ENCODE measurements at regions not wholly inside any gene's neighbourhood (a gene's known extent, or its start where the extent isn't known, plus 50 kb on each side); places are given as distances from the start of the nearest gene placed in this dataset.

DNA sequence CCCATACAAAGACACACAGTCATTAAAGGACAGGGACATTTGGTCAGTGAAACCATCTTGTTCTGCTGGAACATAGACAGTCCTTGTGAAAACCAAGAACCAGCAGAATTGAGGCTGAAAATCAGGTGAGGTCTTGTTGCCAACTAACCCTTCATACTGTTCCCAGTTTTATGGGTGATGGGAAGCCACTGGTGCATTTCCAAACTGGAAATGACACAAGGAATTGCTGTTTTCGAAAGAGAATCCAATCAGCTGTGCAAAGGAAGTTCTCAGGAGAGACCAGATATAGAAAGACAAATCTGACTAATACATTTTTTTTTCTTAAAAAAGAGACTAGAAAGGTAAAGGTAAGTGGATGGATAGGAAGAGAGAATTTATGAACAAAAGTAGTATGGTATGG, 948.2 kb downstream of the TSN start:
- H3K4me3 ChIP-seq: no peak overlapping the region
- H3K9me3 ChIP-seq: no peaks in the 10 kb centered on the region
- H3K4me1 ChIP-seq: no peaks in the 10 kb centered on the region
- intact Hi-C loops (cut with DNase I): no loop called here
- DNase-seq: no peak
- no peak for FAIRE-seq
- no peak for ATAC-seq
- H3K36me3 ChIP-seq: no peaks in the 10 kb centered on the region
- WGBS, 2 donors: 68 to 74% methylated on average over 1 of the region's 1 CpG
- no peaks in the 10 kb centered on the region for H3K27me3 ChIP-seq
- TF ChIP-seq, protein P1, sequence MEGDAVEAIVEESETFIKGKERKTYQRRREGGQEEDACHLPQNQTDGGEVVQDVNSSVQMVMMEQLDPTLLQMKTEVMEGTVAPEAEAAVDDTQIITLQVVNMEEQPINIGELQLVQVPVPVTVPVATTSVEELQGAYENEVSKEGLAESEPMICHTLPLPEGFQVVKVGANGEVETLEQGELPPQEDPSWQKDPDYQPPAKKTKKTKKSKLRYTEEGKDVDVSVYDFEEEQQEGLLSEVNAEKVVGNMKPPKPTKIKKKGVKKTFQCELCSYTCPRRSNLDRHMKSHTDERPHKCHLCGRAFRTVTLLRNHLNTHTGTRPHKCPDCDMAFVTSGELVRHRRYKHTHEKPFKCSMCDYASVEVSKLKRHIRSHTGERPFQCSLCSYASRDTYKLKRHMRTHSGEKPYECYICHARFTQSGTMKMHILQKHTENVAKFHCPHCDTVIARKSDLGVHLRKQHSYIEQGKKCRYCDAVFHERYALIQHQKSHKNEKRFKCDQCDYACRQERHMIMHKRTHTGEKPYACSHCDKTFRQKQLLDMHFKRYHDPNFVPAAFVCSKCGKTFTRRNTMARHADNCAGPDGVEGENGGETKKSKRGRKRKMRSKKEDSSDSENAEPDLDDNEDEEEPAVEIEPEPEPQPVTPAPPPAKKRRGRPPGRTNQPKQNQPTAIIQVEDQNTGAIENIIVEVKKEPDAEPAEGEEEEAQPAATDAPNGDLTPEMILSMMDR (IDR thresholded peaks at IDR 0.05): no peak
- H3K27ac ChIP-seq: no peak overlapping the region

- Histone ChIP-seq H3K9me3 (no peaks in the 10 kb centered on the region), H3K4me3 (no peak overlapping the region), H3K27ac (no peak overlapping the region), H3K4me1 (no peaks in the 10 kb centered on the region), H3K27me3 (no peaks in the 10 kb centered on the region), H3K36me3 (no peaks in the 10 kb centered on the region)
- whole genome bisulfite sequencing, 2 donors: 53 to 62% methylated on average over 1 of the region's 1 CpG
- ATAC-seq (no peak), FAIRE-seq (no peak), DNase-seq (no peak)
- TF ChIP-seq, protein P1 (IDR thresholded peaks at IDR 0.05): no peak
- intact Hi-C loops (cut with DNase I): no loop called here
Observed at GRCh38 chr2:122704109-122704563, 948.7 kb downstream of the TSN start.

GRCh38 chr2:122705746-122706145, 950.3 kb downstream of the TSN start:
- no peak for ATAC-seq
- TF ChIP-seq, protein P1 (IDR thresholded peaks at IDR 0.05): no peak
- intact Hi-C loops (cut with DNase I): no loop called here
- WGBS, 2 donors: 86 to 97% methylated on average over 1 of the region's 1 CpG
- Histone ChIP-seq H3K27me3 (no peaks in the 10 kb centered on the region), H3K4me3 (no peak overlapping the region), H3K27ac (no peak overlapping the region), H3K36me3 (no peaks in the 10 kb centered on the region), H3K9me3 (no peaks in the 10 kb centered on the region), H3K4me1 (no peaks in the 10 kb centered on the region)
- FAIRE-seq: no peak
- no peak for DNase-seq

DNA sequence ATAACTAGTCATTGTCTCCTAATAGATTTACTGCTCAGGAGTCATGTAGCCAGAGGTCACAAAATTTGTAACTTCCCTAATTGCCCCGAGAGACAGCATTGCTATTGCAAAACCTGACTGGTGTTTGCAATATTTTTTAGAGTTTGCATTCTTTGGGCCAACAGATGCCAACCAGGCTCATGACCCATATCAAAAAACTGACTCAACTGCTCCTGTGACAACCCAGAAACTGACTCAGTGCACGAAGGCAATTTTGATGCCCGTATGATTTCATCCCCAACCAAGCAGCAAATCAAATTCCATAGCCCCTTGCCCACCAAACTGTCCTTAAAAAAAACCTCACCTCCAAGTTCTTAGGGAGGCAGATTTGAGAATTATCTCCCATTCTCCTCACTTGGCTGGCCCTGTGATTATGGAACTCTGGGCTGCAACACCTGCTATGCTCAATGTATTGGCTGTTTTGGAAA, 951.3 kb downstream of the TSN start:
- 71 to 72% methylated on average over 3 of the region's 3 CpGs for WGBS, 2 donors
- TF ChIP-seq, protein P1 (IDR thresholded peaks at IDR 0.05): no peak
- Histone ChIP-seq H3K4me1 (no peaks in the 10 kb centered on the region), H3K9me3 (no peaks in the 10 kb centered on the region), H3K4me3 (no peak overlapping the region), H3K36me3 (no peaks in the 10 kb centered on the region), H3K27me3 (no peaks in the 10 kb centered on the region), H3K27ac (no peak overlapping the region)
- DNase-seq (no peak), FAIRE-seq (no peak), ATAC-seq (no peak)
- intact Hi-C loops (cut with DNase I): no loop called here

- H3K4me1 ChIP-seq: no peaks in the 10 kb centered on the region
- H3K9me3 ChIP-seq: no peaks in the 10 kb centered on the region
- H3K27me3 ChIP-seq: no peaks in the 10 kb centered on the region
- no peak for FAIRE-seq
- TF ChIP-seq, protein P1 (IDR thresholded peaks at IDR 0.05): no peak
- peak in 1 of 4 donors; percentile 19 for ATAC-seq
- WGBS, 2 donors: 16 to 30% methylated on average over 1 of the region's 1 CpG
- intact Hi-C loops (cut with DNase I): no loop called here
- H3K36me3 ChIP-seq: no peaks in the 10 kb centered on the region
- no peak for DNase-seq
- no peak overlapping the region for H3K27ac ChIP-seq
- no peak overlapping the region for H3K4me3 ChIP-seq
Observed at GRCh38 chr2:122707224-122707824, 951.9 kb downstream of the TSN start.
